DOHH2 (cell line): ENCODE measurements at regions not wholly inside any gene's neighbourhood (a gene's known extent, or its start where the extent isn't known, plus 50 kb on each side); places are given as distances from the start of the nearest gene placed in this dataset.

Experiments
- H3F3A ChIP-seq: fragments of 200-600 bp; sonication (generic), shearing (Covaris generic); 2 replicates; pipeline ENCODE4 v1.6.0; 2016; ENCODE audit warnings: antibody characterized with exemption, mild to moderate bottlenecking; ENCODE audit not compliant: control insufficient read depth, insufficient read depth
- H3K27ac ChIP-seq: fragments of 200-600 bp; sonication (generic); 2 replicates; pipeline ENCODE4 v1.5.1; 2014; ENCODE audit warnings: low read depth, mild to moderate bottlenecking, low read length, moderate library complexity
- H3K27me3 ChIP-seq: fragments of 200-600 bp; sonication (generic); 2 replicates; pipeline ENCODE4 v1.6.1; 2014; ENCODE audit warnings: mild to moderate bottlenecking, low read length, mixed read lengths; ENCODE audit not compliant: control insufficient read depth
- H3K36me3 ChIP-seq: fragments of 200-600 bp; sonication (generic); 2 replicates; pipeline ENCODE4 v1.6.1; 2014; ENCODE audit warnings: mild to moderate bottlenecking, low read length, moderate library complexity, mixed read lengths; ENCODE audit not compliant: control insufficient read depth
- H3K4me1 ChIP-seq: fragments of 200-600 bp; sonication (generic); 2 replicates; pipeline ENCODE4 v1.6.1; 2014; ENCODE audit warnings: mild to moderate bottlenecking, low read length, mixed read lengths; ENCODE audit not compliant: control insufficient read depth
- H3K4me2 ChIP-seq: fragments of 200-600 bp; sonication (generic); 2 replicates; pipeline ENCODE4 v1.6.0; 2014; ENCODE audit warnings: mild to moderate bottlenecking, low read length, moderate library complexity
- H3K4me3 ChIP-seq: fragments of 200-600 bp; sonication (generic); 2 replicates; pipeline ENCODE4 v1.5.1; 2014; ENCODE audit warnings: mild to moderate bottlenecking, low read length, mixed read lengths
- H3K79me2 ChIP-seq: fragments of 200-600 bp; sonication (generic); 2 replicates; pipeline ENCODE4 v1.6.1; 2014; ENCODE audit warnings: mild to moderate bottlenecking, low read length, mixed read lengths; ENCODE audit not compliant: control insufficient read depth
- H3K9me2 ChIP-seq: fragments of 200-600 bp; sonication (generic); replicated peaks from 2 replicates; pipeline ENCODE4 v1.6.1; 2014; ENCODE audit warnings: mild to moderate bottlenecking, low read length, mixed read lengths; ENCODE audit not compliant: control insufficient read depth
- H3K9me3 ChIP-seq: fragments of 200-600 bp; sonication (generic); 2 replicates; pipeline ENCODE4 v1.6.1; 2014; ENCODE audit warnings: antibody characterized with exemption, low read length, mixed read lengths; ENCODE audit not compliant: control insufficient read depth, insufficient read depth
- H4K20me1 ChIP-seq: fragments of 200-600 bp; sonication (generic); 2 replicates; pipeline ENCODE4 v1.6.0; 2014; ENCODE audit warnings: low read depth, mild to moderate bottlenecking, antibody characterized with exemption, low read length, moderate library complexity; ENCODE audit not compliant: control insufficient read depth, insufficient read depth
- EZH2phosphoT487 ChIP-seq: fragments of 200-600 bp; sonication (generic); IDR thresholded peaks from 2 replicates; pipeline ENCODE4 v1.6.1; 2017; ENCODE audit warnings: borderline replicate concordance, mild to moderate bottlenecking, antibody characterized with exemption, low read length, moderate library complexity, mixed read lengths
- TF ChIP-seq, protein P1 (sequence below): fragments of 200-600 bp; sonication (generic); IDR thresholded peaks from one replicate; pipeline ENCODE4 v1.5.1; 2014; ENCODE audit warnings: antibody characterized with exemption, mild to moderate bottlenecking, low read depth, low read length; ENCODE audit not compliant: poor library complexity, severe bottlenecking

DNA sequence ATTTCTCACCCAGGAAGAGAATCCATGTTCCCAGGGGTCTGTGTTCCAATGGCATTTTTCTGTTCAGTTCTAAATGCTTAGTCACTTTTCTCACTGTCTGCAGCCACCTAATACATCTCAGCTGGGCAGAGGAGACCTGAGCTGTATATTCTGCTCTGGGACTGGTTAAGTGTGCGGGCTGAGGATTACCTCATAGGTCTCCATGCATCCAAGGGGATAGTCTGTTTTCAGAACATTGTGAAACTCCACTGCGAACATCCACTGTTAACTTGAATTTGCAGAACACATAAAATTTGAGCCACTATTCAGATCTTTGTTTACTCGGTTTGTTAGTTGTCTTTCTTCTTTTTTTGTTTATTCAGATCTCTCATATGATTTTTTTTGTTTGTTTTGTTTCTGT, 947.1 kb downstream of the TFAP2A start:
- no peak overlapping the region for H3K4me2 ChIP-seq

DNA sequence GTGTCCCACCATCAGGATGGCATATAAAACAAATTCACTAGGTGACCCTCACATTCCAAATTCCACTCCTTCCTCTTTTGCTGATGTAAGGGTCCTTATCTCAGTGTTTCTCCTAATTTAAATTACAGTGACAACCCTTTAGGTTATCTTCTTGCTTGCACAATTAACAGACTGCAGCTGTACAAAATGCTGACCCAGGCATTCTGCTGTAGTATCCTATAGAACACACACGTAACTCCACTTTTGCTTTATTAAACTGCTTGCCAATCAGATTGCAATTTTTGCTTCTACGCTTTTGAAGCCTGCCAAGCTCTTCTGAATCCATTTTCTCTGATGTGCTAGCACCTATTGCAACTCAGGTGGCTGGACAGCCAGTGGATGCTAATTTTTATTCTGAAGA, 950.3 kb downstream of the TFAP2A start:
- Histone ChIP-seq H3K9me3 (no peaks in the 10 kb centered on the region), H3K36me3 (no peaks in the 10 kb centered on the region), H3K9me2 (no peaks in the 10 kb centered on the region), H3K4me2 (no peak overlapping the region), H3K79me2 (no peaks in the 10 kb centered on the region), H3F3A (no peaks in the 10 kb centered on the region), H3K4me1 (no peaks in the 10 kb centered on the region), H4K20me1 (no peaks in the 10 kb centered on the region), H3K4me3 (no peak overlapping the region), H3K27ac (no peak overlapping the region), H3K27me3 (no peaks in the 10 kb centered on the region)
- no peak for TF ChIP-seq EZH2phosphoT487
- TF ChIP-seq, protein P1, sequence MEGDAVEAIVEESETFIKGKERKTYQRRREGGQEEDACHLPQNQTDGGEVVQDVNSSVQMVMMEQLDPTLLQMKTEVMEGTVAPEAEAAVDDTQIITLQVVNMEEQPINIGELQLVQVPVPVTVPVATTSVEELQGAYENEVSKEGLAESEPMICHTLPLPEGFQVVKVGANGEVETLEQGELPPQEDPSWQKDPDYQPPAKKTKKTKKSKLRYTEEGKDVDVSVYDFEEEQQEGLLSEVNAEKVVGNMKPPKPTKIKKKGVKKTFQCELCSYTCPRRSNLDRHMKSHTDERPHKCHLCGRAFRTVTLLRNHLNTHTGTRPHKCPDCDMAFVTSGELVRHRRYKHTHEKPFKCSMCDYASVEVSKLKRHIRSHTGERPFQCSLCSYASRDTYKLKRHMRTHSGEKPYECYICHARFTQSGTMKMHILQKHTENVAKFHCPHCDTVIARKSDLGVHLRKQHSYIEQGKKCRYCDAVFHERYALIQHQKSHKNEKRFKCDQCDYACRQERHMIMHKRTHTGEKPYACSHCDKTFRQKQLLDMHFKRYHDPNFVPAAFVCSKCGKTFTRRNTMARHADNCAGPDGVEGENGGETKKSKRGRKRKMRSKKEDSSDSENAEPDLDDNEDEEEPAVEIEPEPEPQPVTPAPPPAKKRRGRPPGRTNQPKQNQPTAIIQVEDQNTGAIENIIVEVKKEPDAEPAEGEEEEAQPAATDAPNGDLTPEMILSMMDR = no peak

More for the DNA sequence above, 947.1 kb downstream of the TFAP2A start:
- Histone ChIP-seq H3K36me3 (no peaks in the 10 kb centered on the region), H3F3A (no peaks in the 10 kb centered on the region), H4K20me1 (no peaks in the 10 kb centered on the region), H3K4me3 (no peak overlapping the region), H3K9me2 (no peaks in the 10 kb centered on the region), H3K4me1 (no peaks in the 10 kb centered on the region), H3K9me3 (no peaks in the 10 kb centered on the region), H3K27me3 (no peaks in the 10 kb centered on the region), H3K79me2 (no peaks in the 10 kb centered on the region), H3K27ac (no peak overlapping the region)
- TF ChIP-seq EZH2phosphoT487 = no peak
- TF ChIP-seq, protein P1 = no peak

DNA sequence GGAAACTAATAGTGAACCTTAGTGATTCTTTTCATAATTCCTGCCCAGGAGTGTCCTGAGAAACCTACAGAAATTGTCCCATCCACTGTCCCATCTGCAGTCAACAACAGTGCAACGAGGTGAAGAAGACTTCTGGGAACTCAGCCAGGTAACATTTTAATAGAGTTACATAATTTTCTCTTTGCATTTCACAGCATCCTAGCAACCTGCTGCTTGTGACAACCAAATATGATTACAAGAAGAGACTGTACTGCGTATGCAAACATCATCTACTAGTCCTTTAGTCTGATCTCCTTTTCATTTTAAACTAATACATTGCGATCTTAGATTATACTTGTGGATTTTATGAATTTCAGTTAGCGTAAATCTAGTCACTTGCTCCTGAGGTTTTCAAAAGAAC, 951.6 kb downstream of the TFAP2A start:
- no peak overlapping the region for H3K4me3 ChIP-seq

More for the DNA sequence above, 951.6 kb downstream of the TFAP2A start:
- Histone ChIP-seq H3K9me2 (no peaks in the 10 kb centered on the region), H3F3A (no peaks in the 10 kb centered on the region), H3K79me2 (no peaks in the 10 kb centered on the region), H3K27ac (no peak overlapping the region), H3K4me2 (no peak overlapping the region), H4K20me1 (no peaks in the 10 kb centered on the region), H3K36me3 (no peaks in the 10 kb centered on the region), H3K4me1 (no peaks in the 10 kb centered on the region), H3K27me3 (no peaks in the 10 kb centered on the region), H3K9me3 (no peaks in the 10 kb centered on the region)
- TF ChIP-seq EZH2phosphoT487 = no peak
- TF ChIP-seq, protein P1 = no peak
